Ovary (tissue), 7 donors: ENCODE measurements at regions not wholly inside any gene's neighbourhood (a gene's known extent, or its start where the extent isn't known, plus 50 kb on each side); places are given as distances from the start of the nearest gene placed in this dataset.

Experiments
- DNase-seq, 5 donors: peaks; one replicate each; pipeline ENCODE4 v3.0.0-alpha.2; 2019 to 2020
- H3K27ac ChIP-seq, 2 donors: fragments of 200-600 bp; one replicate each; pipeline versions ENCODE4 v1.5.1 to v1.8.0; 2019 to 2022
- H3K27me3 ChIP-seq: fragments of 200-600 bp; one replicate; pipeline ENCODE4 v1.8.0; 2022
- H3K36me3 ChIP-seq: fragments of 200-600 bp; sonication (generic); one replicate; pipeline ENCODE4 v1.5.1; 2019
- H3K4me1 ChIP-seq: one replicate; pipeline ENCODE4 v1.8.1; 2013; ENCODE audit warnings: mild to moderate bottlenecking, moderate library complexity; ENCODE audit not compliant: insufficient read depth
- H3K4me3 ChIP-seq: fragments of 200-600 bp; sonication (generic); one replicate; pipeline ENCODE4 v1.5.1; 2017
- H3K9me3 ChIP-seq, 2 donors: fragments of 200-600 bp in 1 of 2; sonication (generic) in 1 of 2; one replicate each; pipeline versions ENCODE4 v1.5.1 to v1.8.1; 2013 to 2019; ENCODE audit warnings: mild to moderate bottlenecking in 1 of 2, moderate library complexity in 1 of 2
- CTCF ChIP-seq, 3 donors: fragments of 450-650 bp in 2 of 3; fragments of 200-600 bp in 1 of 3; IDR thresholded peaks; one replicate each; pipeline versions ENCODE4 v1.5.1 to v1.8.0; 2016 to 2022; ENCODE audit warnings: antibody characterized with exemption in 3 of 3, mild to moderate bottlenecking in 1 of 3
- EP300 ChIP-seq: sonication (generic); formaldehyde crosslinking; IDR thresholded peaks from one replicate; pipeline ENCODE4 v1.6.1; 2017; ENCODE audit warnings: antibody characterized with exemption
- POLR2A ChIP-seq: fragments of 450-650 bp; IDR thresholded peaks from one replicate; pipeline ENCODE4 v1.6.1; 2017; ENCODE audit warnings: antibody characterized with exemption, mild to moderate bottlenecking, moderate library complexity
- WGBS, 3 donors: extraction: QIAGEN DNeasy Blood & Tissue Kit in 1 of 3; methylation state at CpG; one replicate each; pipeline versions ENCODE4 v1.1.5 to v1.1.7; 2013 to 2017; 5-methylcytosine and 5-hydroxymethylcytosine counted together
- intact Hi-C, 4 donors: fragments of 100-400 bp; cut with DNase I; formaldehyde crosslinking; loops; one replicate each; pipeline versions ENCODE4 v1.11.0 to v1.15.1; 2022 to 2023
- donor health status: DM: no; HTN: no; CAD: no; lungs with moderate emphysema.
- donor health status: DM: no; HTN: no; CAD: no.
- donor health status: Bipolar disorder and iron deficiency.
- donor health status: DM: no; HTN: no; CAD: no.
- donor health status: DM: yes; HTN: yes; CAD: no.

- TF ChIP-seq POLR2A (no peak), EP300 (no peak), CTCF (IDR thresholded peaks at IDR 0.05) (no peak)
- WGBS, 3 donors, result 67 to 81% (median 75%) methylated on average over 2 of the region's 2 CpGs
- Histone ChIP-seq H3K9me3 (no peaks in the 10 kb centered on the region), H3K36me3 (no peaks in the 10 kb centered on the region), H3K4me3 (no peak overlapping the region), H3K4me1 (no peaks in the 10 kb centered on the region), H3K27me3 (no peaks in the 10 kb centered on the region), H3K27ac (no peak overlapping the region)
- intact Hi-C loops, result no loop called here
- DNase-seq, result no peak
Measured at GRCh38 chr1:60296794-60297193, 223.2 kb upstream of the C1orf87 start.

- no peak for DNase-seq
- H3K4me1 ChIP-seq, result no peaks in the 10 kb centered on the region
- WGBS, 3 donors, result 56 to 63% (median 60%) methylated on average over 1 of the region's 1 CpG
- H3K36me3 ChIP-seq, result no peaks in the 10 kb centered on the region
- H3K4me3 ChIP-seq, result no peak overlapping the region
- H3K9me3 ChIP-seq, result no peaks in the 10 kb centered on the region
- TF ChIP-seq CTCF (IDR thresholded peaks at IDR 0.05) (no peak), POLR2A (no peak)
- intact Hi-C loops, result no loop called here
- H3K27ac ChIP-seq, result no peak overlapping the region
- no peaks in the 10 kb centered on the region for H3K27me3 ChIP-seq
Measured at GRCh38 chr1:60292140-60292539, 218.6 kb upstream of the C1orf87 start.

- TF ChIP-seq POLR2A, result no peak
- no peak for TF ChIP-seq CTCF (IDR thresholded peaks at IDR 0.05)
- TF ChIP-seq EP300, result no peak
- no peak overlapping the region for H3K27ac ChIP-seq
- no peaks in the 10 kb centered on the region for H3K9me3 ChIP-seq
- no peaks in the 10 kb centered on the region for H3K4me1 ChIP-seq
- H3K36me3 ChIP-seq, result no peaks in the 10 kb centered on the region
- H3K4me3 ChIP-seq, result no peak overlapping the region
- no peak for DNase-seq
- intact Hi-C loops, result no loop called here
- WGBS, 3 donors, result 89 to 96% (median 90%) methylated on average over 6 of the region's 6 CpGs
- no peaks in the 10 kb centered on the region for H3K27me3 ChIP-seq
Measured at GRCh38 chr1:60290393-60290792, 216.8 kb upstream of the C1orf87 start.

GRCh38 chr1:60287536-60287935 is 214.0 kb upstream of the C1orf87 start:
- H3K27ac ChIP-seq, result no peak overlapping the region
- no peak for DNase-seq
- 79 to 84% (median 80%) methylated on average over 1 of the region's 1 CpG for WGBS, 3 donors
- H3K9me3 ChIP-seq, result no peaks in the 10 kb centered on the region
- no peak overlapping the region for H3K4me3 ChIP-seq
- intact Hi-C loops, result no loop called here
- no peak for TF ChIP-seq POLR2A
- TF ChIP-seq EP300, result no peak
- TF ChIP-seq CTCF (IDR thresholded peaks at IDR 0.05), result no peak
- no peaks in the 10 kb centered on the region for H3K27me3 ChIP-seq
- no peaks in the 10 kb centered on the region for H3K4me1 ChIP-seq
- no peaks in the 10 kb centered on the region for H3K36me3 ChIP-seq

- no peak for DNase-seq
- no peaks in the 10 kb centered on the region for H3K27me3 ChIP-seq
- H3K4me1 ChIP-seq, result no peaks in the 10 kb centered on the region
- intact Hi-C loops, result no loop called here
- TF ChIP-seq CTCF (IDR thresholded peaks at IDR 0.05) (no peak), POLR2A (no peak), EP300 (no peak)
- no peak overlapping the region for H3K4me3 ChIP-seq
- 89 to 95% (median 90%) methylated on average over 2 of the region's 2 CpGs for WGBS, 3 donors
- no peaks in the 10 kb centered on the region for H3K9me3 ChIP-seq
- H3K27ac ChIP-seq, result no peak overlapping the region
- no peaks in the 10 kb centered on the region for H3K36me3 ChIP-seq
Measured at GRCh38 chr1:60283690-60284089, 210.1 kb upstream of the C1orf87 start.
